ENCODE measurements at regions not wholly inside any gene's neighbourhood (a gene's known extent, or its start where the extent isn't known, plus 50 kb on each side); places are given as distances from the start of the nearest gene placed in this dataset.

GRCh38 chr7:41384418-41384817, 318.5 kb downstream of the INHBA start:
- TF ChIP-seq CREB1 (CRISPR knock-in tag; IDR thresholded peaks at IDR 0.05; ENCODE audit: low read depth): no peak
- TF ChIP-seq, protein P1, sequence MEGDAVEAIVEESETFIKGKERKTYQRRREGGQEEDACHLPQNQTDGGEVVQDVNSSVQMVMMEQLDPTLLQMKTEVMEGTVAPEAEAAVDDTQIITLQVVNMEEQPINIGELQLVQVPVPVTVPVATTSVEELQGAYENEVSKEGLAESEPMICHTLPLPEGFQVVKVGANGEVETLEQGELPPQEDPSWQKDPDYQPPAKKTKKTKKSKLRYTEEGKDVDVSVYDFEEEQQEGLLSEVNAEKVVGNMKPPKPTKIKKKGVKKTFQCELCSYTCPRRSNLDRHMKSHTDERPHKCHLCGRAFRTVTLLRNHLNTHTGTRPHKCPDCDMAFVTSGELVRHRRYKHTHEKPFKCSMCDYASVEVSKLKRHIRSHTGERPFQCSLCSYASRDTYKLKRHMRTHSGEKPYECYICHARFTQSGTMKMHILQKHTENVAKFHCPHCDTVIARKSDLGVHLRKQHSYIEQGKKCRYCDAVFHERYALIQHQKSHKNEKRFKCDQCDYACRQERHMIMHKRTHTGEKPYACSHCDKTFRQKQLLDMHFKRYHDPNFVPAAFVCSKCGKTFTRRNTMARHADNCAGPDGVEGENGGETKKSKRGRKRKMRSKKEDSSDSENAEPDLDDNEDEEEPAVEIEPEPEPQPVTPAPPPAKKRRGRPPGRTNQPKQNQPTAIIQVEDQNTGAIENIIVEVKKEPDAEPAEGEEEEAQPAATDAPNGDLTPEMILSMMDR (conservative IDR thresholded peaks at IDR 0.05; ENCODE audit: low read depth in 2 of 2): no peak
- TF ChIP-seq EZH2 (IDR thresholded peaks at IDR 0.05; ENCODE audit: low read depth, unreplicated experiment): no peak
- TF ChIP-seq POLR2AphosphoS5 (IDR thresholded peaks at IDR 0.05; ENCODE audit: low read depth): no peak
- TF ChIP-seq, protein P2, sequence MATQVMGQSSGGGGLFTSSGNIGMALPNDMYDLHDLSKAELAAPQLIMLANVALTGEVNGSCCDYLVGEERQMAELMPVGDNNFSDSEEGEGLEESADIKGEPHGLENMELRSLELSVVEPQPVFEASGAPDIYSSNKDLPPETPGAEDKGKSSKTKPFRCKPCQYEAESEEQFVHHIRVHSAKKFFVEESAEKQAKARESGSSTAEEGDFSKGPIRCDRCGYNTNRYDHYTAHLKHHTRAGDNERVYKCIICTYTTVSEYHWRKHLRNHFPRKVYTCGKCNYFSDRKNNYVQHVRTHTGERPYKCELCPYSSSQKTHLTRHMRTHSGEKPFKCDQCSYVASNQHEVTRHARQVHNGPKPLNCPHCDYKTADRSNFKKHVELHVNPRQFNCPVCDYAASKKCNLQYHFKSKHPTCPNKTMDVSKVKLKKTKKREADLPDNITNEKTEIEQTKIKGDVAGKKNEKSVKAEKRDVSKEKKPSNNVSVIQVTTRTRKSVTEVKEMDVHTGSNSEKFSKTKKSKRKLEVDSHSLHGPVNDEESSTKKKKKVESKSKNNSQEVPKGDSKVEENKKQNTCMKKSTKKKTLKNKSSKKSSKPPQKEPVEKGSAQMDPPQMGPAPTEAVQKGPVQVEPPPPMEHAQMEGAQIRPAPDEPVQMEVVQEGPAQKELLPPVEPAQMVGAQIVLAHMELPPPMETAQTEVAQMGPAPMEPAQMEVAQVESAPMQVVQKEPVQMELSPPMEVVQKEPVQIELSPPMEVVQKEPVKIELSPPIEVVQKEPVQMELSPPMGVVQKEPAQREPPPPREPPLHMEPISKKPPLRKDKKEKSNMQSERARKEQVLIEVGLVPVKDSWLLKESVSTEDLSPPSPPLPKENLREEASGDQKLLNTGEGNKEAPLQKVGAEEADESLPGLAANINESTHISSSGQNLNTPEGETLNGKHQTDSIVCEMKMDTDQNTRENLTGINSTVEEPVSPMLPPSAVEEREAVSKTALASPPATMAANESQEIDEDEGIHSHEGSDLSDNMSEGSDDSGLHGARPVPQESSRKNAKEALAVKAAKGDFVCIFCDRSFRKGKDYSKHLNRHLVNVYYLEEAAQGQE (IDR thresholded peaks at IDR 0.05; ENCODE audit: unreplicated experiment): no peak
- TF ChIP-seq JUNB (IDR thresholded peaks at IDR 0.05; ENCODE audit: unreplicated experiment): no peak
- no peak for TF ChIP-seq ZNF331 (CRISPR knock-in tag; IDR thresholded peaks at IDR 0.05; ENCODE audit: low read depth)
- TF ChIP-seq, protein P3, sequence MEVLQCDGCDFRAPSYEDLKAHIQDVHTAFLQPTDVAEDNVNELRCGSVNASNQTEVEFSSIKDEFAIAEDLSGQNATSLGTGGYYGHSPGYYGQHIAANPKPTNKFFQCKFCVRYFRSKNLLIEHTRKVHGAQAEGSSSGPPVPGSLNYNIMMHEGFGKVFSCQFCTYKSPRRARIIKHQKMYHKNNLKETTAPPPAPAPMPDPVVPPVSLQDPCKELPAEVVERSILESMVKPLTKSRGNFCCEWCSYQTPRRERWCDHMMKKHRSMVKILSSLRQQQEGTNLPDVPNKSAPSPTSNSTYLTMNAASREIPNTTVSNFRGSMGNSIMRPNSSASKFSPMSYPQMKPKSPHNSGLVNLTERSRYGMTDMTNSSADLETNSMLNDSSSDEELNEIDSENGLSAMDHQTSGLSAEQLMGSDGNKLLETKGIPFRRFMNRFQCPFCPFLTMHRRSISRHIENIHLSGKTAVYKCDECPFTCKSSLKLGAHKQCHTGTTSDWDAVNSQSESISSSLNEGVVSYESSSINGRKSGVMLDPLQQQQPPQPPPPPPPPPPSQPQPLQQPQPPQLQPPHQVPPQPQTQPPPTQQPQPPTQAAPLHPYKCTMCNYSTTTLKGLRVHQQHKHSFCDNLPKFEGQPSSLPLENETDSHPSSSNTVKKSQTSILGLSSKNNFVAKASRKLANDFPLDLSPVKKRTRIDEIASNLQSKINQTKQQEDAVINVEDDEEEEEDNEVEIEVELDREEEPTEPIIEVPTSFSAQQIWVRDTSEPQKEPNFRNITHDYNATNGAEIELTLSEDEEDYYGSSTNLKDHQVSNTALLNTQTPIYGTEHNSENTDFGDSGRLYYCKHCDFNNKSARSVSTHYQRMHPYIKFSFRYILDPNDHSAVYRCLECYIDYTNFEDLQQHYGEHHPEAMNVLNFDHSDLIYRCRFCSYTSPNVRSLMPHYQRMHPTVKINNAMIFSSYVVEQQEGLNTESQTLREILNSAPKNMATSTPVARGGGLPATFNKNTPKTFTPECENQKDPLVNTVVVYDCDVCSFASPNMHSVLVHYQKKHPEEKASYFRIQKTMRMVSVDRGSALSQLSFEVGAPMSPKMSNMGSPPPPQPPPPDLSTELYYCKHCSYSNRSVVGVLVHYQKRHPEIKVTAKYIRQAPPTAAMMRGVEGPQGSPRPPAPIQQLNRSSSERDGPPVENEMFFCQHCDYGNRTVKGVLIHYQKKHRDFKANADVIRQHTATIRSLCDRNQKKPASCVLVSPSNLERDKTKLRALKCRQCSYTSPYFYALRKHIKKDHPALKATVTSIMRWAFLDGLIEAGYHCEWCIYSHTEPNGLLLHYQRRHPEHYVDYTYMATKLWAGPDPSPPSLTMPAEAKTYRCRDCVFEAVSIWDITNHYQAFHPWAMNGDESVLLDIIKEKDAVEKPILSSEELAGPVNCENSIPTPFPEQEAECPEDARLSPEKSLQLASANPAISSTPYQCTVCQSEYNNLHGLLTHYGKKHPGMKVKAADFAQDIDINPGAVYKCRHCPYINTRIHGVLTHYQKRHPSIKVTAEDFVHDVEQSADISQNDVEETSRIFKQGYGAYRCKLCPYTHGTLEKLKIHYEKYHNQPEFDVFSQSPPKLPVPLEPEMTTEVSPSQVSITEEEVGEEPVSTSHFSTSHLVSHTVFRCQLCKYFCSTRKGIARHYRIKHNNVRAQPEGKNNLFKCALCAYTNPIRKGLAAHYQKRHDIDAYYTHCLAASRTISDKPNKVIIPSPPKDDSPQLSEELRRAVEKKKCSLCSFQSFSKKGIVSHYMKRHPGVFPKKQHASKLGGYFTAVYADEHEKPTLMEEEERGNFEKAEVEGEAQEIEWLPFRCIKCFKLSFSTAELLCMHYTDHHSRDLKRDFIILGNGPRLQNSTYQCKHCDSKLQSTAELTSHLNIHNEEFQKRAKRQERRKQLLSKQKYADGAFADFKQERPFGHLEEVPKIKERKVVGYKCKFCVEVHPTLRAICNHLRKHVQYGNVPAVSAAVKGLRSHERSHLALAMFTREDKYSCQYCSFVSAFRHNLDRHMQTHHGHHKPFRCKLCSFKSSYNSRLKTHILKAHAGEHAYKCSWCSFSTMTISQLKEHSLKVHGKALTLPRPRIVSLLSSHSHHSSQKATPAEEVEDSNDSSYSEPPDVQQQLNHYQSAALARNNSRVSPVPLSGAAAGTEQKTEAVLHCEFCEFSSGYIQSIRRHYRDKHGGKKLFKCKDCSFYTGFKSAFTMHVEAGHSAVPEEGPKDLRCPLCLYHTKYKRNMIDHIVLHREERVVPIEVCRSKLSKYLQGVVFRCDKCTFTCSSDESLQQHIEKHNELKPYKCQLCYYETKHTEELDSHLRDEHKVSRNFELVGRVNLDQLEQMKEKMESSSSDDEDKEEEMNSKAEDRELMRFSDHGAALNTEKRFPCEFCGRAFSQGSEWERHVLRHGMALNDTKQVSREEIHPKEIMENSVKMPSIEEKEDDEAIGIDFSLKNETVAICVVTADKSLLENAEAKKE (CRISPR knock-in tag; IDR thresholded peaks at IDR 0.05): no peak
- no peak for TF ChIP-seq STAT1 (IDR thresholded peaks at IDR 0.05; ENCODE audit: unreplicated experiment)
- no peak for TF ChIP-seq EZH2phosphoT487 (IDR thresholded peaks at IDR 0.05; ENCODE audit: unreplicated experiment)
- TF ChIP-seq ETS1 (IDR thresholded peaks at IDR 0.05): no peak
- no peak for TF ChIP-seq NANOG (IDR thresholded peaks at IDR 0.05; ENCODE audit: borderline replicate concordance)

Measured in GM23338 (cell line).